Hepatocyte (in vitro differentiated cells): ENCODE measurements at regions not wholly inside any gene's neighbourhood (a gene's known extent, or its start where the extent isn't known, plus 50 kb on each side); places are given as distances from the start of the nearest gene placed in this dataset.

Source experiments
- CTCF ChIP-seq: fragments of 200-600 bp; sonication (generic); IDR thresholded peaks from 2 replicates; pipeline ENCODE4 v1.5.1; 2016; ENCODE audit warnings: antibody characterized with exemption, mild to moderate bottlenecking; ENCODE audit not compliant: poor library complexity
- EZH2 ChIP-seq: fragments of 200-600 bp; sonication (generic); IDR thresholded peaks from 2 replicates; pipeline ENCODE4 v1.6.1; 2016; ENCODE audit warnings: antibody characterized with exemption, mild to moderate bottlenecking, borderline replicate concordance
- EZH2phosphoT487 ChIP-seq: fragments of 200-600 bp; sonication (generic); IDR thresholded peaks from one replicate; pipeline ENCODE4 v1.6.1; 2018; ENCODE audit warnings: antibody characterized with exemption, mild to moderate bottlenecking, low read depth, moderate library complexity; ENCODE audit not compliant: unreplicated experiment, severe bottlenecking

- TF ChIP-seq EZH2phosphoT487, result no peak
- no peak for TF ChIP-seq CTCF
- TF ChIP-seq EZH2, result no peak
Measured at GRCh38 chr3:56860939-56861338, 59.2 kb upstream of the ARHGEF3 start.
